ENCODE measurements at regions not wholly inside any gene's neighbourhood (a gene's known extent, or its start where the extent isn't known, plus 50 kb on each side); places are given as distances from the start of the nearest gene placed in this dataset.
"Not testable (repeated sequence)": the region's sequence is repeated elsewhere in the genome, so short reads cannot be mapped to it uniquely, and the experiment has no call there.

DNA sequence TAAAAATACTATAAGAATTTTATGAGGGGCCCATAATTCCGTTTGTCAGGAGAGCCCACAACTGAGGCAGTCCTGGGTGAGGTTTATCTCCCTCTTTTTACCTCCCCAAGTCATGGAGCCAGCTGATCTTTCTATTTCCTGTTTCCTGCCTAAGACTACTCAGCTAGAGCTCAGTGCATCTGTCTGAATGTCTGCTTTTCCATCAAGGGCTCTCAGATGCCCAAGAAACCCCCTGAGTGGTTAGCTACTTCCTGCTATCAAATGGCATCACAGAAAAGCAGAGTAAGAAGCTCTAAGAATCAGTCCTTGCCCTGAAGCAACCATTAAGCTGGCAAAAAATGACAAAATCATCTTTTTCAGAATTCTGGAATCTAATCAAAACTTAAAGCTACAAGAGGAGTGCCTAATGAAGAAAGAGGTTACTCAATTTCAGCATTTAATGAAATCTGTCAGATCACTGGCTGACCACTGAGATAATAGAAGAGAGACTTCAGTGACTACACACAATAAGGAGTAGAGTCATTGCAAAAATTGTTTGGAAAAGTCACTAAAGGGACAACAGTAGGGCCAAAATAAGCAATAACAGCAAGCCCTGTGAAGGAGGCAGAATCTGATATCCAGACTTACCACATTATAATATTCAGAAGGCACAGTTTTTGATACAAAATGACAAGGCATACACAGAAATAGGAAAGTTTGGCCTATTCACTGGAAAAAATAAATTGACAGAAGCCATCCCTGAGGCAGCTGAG is 150.1 kb downstream of the CYB561 start:
- no peak for DNase-seq

GRCh38 chr17:63298916-63299315 is 147.2 kb downstream of the CYB561 start:
- not testable (repeated sequence) for DNase-seq

DNA sequence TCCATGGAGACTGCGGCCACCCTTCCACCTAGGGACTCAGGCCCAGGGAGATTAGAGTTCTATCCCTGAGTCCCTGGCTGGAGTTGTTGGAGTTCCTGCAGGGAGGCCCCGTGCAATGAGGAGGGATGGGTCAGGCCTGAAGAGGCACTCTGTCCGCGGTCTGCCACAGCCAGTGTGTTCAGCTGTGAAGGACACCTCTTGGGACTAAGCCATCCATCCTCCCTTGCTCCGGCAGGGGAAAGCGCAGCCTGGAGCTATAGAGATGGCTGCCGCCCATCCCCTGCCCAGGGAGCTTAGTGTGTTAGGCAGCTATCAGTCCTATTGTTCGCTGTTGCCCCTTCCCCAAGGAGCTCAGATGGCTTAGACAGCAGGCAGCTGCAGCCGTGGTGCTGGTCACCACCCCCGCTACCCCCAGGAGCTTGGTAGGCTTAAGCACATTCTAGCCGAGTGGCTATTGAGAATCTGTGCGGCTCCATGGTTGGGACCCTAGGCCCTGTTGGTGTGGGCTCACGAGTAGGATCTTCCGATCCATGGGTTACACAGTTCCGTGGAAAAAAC is 141.3 kb downstream of the CYB561 start:
- no peak for DNase-seq

DNA sequence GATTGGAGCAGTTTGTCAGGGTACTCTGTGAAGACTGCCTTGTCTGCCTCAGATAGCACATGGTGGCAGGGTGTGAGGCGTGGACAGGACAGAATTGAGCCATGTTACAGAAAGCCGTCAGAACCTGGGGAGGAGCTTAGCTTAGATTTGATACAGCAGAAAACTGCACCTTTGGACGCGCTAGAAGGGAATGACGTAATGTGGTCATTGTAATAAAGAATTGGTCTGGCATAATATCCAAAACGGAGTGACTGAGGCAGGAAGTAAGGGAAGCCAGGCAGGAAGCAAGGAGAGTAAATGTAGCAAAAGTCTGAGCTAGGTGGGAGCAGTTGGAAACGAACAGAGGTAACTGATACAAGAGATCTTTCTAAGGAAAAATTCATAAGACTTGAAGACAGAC is 140.2 kb downstream of the CYB561 start:
- no peak for DNase-seq

DNA sequence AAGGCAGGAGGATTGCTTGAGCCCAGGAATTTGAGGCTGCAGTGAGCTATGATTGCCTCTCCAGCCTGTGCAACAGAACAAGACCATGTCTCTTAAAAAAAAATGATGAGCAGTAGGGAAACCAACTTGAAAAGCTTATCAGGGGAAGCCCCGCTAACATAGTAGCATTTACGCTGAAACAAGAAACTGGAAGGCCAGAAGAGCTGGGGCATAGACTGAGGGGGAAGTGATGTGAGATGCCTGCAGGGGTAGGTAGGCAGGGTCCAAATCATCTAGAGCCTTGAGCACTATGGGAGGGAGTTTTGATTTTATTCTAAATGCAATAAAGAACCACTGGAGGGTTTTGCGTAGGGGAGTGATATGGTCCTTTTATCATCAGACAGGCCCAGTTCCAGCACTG is 139.3 kb downstream of the CYB561 start:
- DNase-seq, result no peak

GRCh38 chr17:63308272-63308671 is 137.8 kb downstream of the CYB561 start:
- DNase-seq, result no peak

- DNase-seq, result no peak
Measured at GRCh38 chr17:63309021-63309420, 137.1 kb downstream of the CYB561 start.

DNA sequence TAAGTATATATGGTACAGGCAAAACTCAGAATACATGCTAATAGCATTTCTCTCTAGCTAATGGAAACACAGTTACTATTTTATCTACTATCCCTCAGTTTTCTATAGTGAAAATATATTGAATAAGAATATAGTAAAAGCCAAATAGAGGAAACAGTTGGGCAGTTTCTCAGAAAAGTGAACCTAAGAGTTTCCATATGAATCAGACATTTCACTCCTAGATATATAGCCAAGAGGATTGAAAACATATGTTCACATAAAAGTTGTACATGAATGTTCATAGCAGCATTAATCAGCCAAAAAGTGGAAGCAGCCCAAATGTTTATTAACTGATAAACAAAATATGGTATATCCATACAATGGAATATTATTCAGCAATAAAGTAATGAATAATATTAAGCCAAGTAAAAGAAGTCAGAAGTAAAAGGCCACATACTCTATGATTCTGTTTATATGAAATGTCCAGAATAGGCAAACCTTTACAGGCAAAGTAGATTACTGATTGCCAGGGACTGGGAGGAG is 134.6 kb downstream of the CYB561 start:
- DNase-seq, result no peak

GRCh38 chr17:63314761-63315160 is 131.3 kb downstream of the CYB561 start:
- no peak for DNase-seq

GRCh38 chr17:63316100-63316499 is 130.0 kb downstream of the CYB561 start:
- DNase-seq, result no peak

GRCh38 chr17:63317166-63317840 is 128.8 kb downstream of the CYB561 start:
- DNase-seq, result no peak

- DNase-seq, result no peak
Measured at GRCh38 chr17:63325808-63326207, 120.3 kb downstream of the CYB561 start.

- DNase-seq, result no peak
Measured at GRCh38 chr17:63329876-63330275, 116.2 kb downstream of the CYB561 start.

DNA sequence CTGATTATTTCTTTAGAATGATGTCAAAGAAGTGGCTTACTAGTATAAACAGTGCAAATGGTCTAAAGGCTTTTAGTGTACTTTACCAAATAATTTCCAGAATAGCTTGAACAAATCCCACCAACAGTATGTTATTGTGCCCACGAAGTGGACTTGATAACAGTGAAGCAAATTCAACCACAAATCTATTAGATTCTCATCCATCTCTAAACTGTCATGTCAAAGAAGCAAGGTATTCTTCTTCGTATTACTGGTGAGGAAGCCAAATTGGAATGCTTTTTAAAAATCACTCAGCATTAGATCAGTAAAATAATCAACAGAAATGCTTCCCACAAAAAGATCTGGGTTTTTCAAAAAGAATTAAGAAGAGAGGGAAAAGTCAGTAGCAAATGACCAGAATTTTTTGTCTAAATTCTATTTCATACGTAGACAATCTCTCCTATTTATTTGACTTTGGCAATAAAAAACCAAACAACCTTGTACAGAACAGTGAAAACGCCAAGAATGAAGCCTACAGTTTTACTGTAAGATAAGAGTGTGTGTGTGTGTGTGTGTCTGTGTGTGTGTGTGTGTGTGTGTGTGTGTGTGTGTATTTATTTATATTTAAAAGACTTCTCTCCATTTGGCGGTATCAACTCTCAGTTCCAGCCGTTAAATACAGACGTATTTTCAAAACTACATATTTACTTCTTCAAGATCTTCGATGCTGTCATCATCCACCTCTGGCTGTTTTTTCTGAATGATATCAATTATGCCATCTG is 114.6 kb downstream of the CYB561 start:
- no peak for DNase-seq

- DNase-seq, result no peak
Measured at GRCh38 chr17:63332286-63332685, 113.8 kb downstream of the CYB561 start.

GRCh38 chr17:63333869-63334268 is 112.2 kb downstream of the CYB561 start:
- DNase-seq, result no peak

DNA sequence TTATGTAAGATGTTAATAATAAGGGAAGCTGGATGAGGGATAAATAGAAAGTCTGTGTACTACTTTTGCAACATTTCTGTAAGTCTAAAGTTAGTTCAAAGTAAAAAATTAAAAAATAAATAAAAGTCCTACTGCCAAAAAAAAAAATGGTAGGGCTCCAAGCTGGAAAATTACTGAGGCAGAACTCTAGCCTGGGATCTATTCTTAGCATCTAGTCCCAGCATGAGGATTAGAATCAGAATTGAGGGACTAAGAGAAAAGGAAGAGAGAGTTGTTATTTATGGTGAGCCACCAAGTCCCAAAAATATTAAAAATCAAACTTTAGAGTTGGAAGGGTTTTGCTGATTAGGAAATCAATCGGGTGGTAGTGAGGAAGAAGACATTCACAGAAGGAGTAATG is 110.3 kb downstream of the CYB561 start:
- no peak for DNase-seq

DNA sequence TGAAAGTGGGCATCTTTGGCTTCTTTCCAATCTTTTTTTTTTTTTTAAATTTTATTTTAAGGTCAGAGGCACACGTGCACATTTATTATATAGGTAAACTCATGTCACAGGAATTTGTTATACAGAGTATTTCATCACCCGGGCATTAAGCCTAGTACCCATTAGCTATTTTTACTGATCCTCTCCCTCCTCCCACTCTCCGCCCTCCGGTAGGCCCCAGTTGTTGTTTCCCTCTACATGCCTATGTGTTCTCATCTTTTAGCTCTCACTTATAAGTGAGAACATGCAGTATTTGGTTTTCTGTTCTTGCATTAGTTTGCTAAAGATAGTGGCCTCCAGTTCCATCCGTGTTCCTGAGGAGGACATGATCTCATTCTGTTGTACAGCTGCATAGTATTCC is 108.5 kb downstream of the CYB561 start:
- no peak for DNase-seq

DNA sequence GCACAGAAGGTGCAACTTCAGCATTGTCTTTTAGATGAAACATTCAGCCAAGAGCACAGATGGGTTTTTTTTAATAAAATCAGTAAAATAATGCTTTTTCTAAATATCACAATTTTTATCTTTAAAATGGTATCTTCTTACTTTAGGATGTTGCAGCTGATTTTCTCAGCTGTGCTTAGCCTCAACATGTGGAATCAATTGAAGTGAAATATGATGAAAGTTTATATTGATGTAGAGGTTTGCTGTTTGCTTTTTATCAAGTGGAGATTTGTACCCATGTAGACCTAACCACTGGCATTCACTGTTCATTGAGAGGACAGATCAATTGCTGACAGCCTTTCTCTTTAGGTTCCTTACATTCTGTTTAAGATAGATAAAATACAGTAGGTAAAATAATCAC is 107.8 kb downstream of the CYB561 start:
- DNase-seq, result no peak

DNA sequence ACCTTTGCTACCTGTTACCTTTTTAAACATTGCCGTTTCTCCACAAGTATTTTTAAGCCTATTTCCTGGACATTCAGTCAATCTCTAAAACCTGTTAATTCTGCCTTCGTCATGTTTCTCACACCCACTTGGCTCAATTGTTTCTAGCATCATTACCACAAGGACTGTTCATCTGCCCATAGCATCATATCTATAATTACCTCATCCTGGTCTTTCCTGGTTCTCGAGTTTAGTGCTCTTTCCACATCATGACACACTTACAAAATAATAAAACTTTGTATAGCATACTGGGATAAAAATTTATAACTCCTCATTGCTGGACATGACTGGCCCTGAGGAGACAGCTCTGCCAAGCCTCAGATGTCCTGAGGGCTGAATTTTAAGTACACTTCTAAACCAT is 104.8 kb downstream of the CYB561 start:
- no peak for DNase-seq

GRCh38 chr17:63344383-63344782 is 101.7 kb downstream of the CYB561 start:
- no peak for DNase-seq

DNA sequence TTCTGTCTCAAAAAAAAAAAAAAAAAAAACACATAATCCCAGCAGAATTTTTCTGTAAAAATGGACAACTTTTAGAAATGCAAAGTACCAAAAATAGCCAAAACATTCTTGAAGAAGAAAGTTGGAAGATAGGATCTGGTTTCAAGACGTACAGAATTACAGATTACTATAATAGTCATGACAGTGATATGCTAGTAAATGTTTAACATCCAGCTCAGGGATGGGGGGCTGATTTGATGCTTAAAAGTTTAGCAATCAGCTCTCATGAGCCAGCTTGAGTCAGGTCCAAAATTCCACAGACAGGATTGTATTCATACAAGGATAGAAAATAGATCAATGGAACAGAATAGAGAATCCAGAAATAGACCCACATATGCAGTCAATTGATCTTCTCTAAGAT is 100.5 kb downstream of the CYB561 start:
- no peak for DNase-seq

- DNase-seq, result no peak
Measured at GRCh38 chr17:63347475-63347874, 98.6 kb downstream of the CYB561 start.
